ENCODE measurements at regions not wholly inside any gene's neighbourhood (a gene's known extent, or its start where the extent isn't known, plus 50 kb on each side); places are given as distances from the start of the nearest gene placed in this dataset.
"Not testable (repeated sequence)": the region's sequence is repeated elsewhere in the genome, so short reads cannot be mapped to it uniquely, and the experiment has no call there.

GRCh38 chr1:239106689-239107088, 279.7 kb upstream of the CHRM3 start:
- TF ChIP-seq, protein P1, sequence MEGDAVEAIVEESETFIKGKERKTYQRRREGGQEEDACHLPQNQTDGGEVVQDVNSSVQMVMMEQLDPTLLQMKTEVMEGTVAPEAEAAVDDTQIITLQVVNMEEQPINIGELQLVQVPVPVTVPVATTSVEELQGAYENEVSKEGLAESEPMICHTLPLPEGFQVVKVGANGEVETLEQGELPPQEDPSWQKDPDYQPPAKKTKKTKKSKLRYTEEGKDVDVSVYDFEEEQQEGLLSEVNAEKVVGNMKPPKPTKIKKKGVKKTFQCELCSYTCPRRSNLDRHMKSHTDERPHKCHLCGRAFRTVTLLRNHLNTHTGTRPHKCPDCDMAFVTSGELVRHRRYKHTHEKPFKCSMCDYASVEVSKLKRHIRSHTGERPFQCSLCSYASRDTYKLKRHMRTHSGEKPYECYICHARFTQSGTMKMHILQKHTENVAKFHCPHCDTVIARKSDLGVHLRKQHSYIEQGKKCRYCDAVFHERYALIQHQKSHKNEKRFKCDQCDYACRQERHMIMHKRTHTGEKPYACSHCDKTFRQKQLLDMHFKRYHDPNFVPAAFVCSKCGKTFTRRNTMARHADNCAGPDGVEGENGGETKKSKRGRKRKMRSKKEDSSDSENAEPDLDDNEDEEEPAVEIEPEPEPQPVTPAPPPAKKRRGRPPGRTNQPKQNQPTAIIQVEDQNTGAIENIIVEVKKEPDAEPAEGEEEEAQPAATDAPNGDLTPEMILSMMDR (IDR thresholded peaks at IDR 0.05), result not testable (repeated sequence)
- TF ChIP-seq POLR2A, POLR2AphosphoS5 (IDR thresholded peaks at IDR 0.05): not testable (repeated sequence)
